Activated T-helper 1 cell treated with anti-CD3 and anti-CD28 coated beads, Interleukin-12 subunit alpha, Interleukin-12 subunit beta, Interleukin-2, Interleukin-4 antibody, amounts not matched to agents 30 ng/mL and 10 ng/mL and 1 ng/mL, durations not matched to agents 14 hours and 24 hours and 36 hours (primary cell): ENCODE measurements at regions not wholly inside any gene's neighbourhood (a gene's known extent, or its start where the extent isn't known, plus 50 kb on each side); places are given as distances from the start of the nearest gene placed in this dataset.
"Not testable (repeated sequence)": the region's sequence is repeated elsewhere in the genome, so short reads cannot be mapped to it uniquely, and the experiment has no call there.

Source experiments
- DNase-seq: peaks from one replicate; pipeline ENCODE4 v3.0.0; 2021; ENCODE audit warnings: low spot score
- H3K27ac Mint-ChIP-seq: one replicate; pipeline ENCODE4 v1.8.0; 2021; ENCODE audit warnings: mild to moderate bottlenecking, mixed read lengths
- H3K27me3 Mint-ChIP-seq: one replicate; pipeline ENCODE4 v1.8.0; 2022; ENCODE audit warnings: mild to moderate bottlenecking, moderate library complexity, mixed read lengths; ENCODE audit not compliant: insufficient read depth
- H3K36me3 Mint-ChIP-seq: one replicate; pipeline ENCODE4 v1.8.0; 2021; ENCODE audit warnings: low read depth, mixed read lengths
- H3K4me1 Mint-ChIP-seq: one replicate; pipeline ENCODE4 v1.8.0; 2021; ENCODE audit warnings: low read depth, mixed read lengths
- H3K4me3 Mint-ChIP-seq: one replicate; pipeline ENCODE4 v1.8.0; 2021; ENCODE audit warnings: mild to moderate bottlenecking, moderate library complexity, mixed read lengths
- H3K9me3 Mint-ChIP-seq: one replicate; pipeline ENCODE4 v1.8.0; 2021; ENCODE audit warnings: mixed read lengths
- intact Hi-C: fragments of 100-400 bp; cut with micrococcal nuclease; formaldehyde crosslinking; loops from one replicate; pipeline ENCODE4 v1.15.1; 2024

- DNase-seq, H3K4me3 Mint-ChIP-seq, H3K4me1 Mint-ChIP-seq, intact Hi-C loops, H3K27me3 Mint-ChIP-seq, H3K36me3 Mint-ChIP-seq, H3K27ac Mint-ChIP-seq: not testable (repeated sequence)
- peaks cover 11% of the 10 kb centered on the region for H3K9me3 Mint-ChIP-seq
These were observed 584.1 kb upstream of the PTPRD start for GRCh38 chr9:11196840-11197365.

- Mint-ChIP-seq H3K4me3 (no peak overlapping the region), H3K36me3 (no peaks in the 10 kb centered on the region), H3K9me3 (peaks cover 12% of the 10 kb centered on the region), H3K4me1 (no peaks in the 10 kb centered on the region), H3K27me3 (no peaks in the 10 kb centered on the region), H3K27ac (no peak overlapping the region)
- DNase-seq, result no peak
- intact Hi-C loops, result no loop called here
These were observed 586.5 kb upstream of the PTPRD start for GRCh38 chr9:11199335-11199734.

GRCh38 chr9:11204521-11204920 is 591.7 kb upstream of the PTPRD start:
- Mint-ChIP-seq H3K4me1 (no peaks in the 10 kb centered on the region), H3K9me3 (peaks cover 12% of the 10 kb centered on the region)
- DNase-seq, result no peak

GRCh38 chr9:11206925-11207324 is 594.1 kb upstream of the PTPRD start:
- H3K27me3 Mint-ChIP-seq, result no peaks in the 10 kb centered on the region
- H3K27ac Mint-ChIP-seq, result no peak overlapping the region
- peaks cover 12% of the 10 kb centered on the region for H3K9me3 Mint-ChIP-seq
- no peak overlapping the region for H3K4me3 Mint-ChIP-seq
- no peak for DNase-seq
- intact Hi-C loops, result no loop called here
- H3K36me3 Mint-ChIP-seq, result no peaks in the 10 kb centered on the region
- H3K4me1 Mint-ChIP-seq, result no peaks in the 10 kb centered on the region

More at GRCh38 chr9:11204521-11204920, 591.7 kb upstream of the PTPRD start:
- intact Hi-C loops, result no loop called here
- no peak overlapping the region for H3K4me3 Mint-ChIP-seq
- no peaks in the 10 kb centered on the region for H3K36me3 Mint-ChIP-seq
- H3K27ac Mint-ChIP-seq, result no peak overlapping the region
- H3K27me3 Mint-ChIP-seq, result no peaks in the 10 kb centered on the region

GRCh38 chr9:11233696-11234095 is 620.9 kb upstream of the PTPRD start:
- Mint-ChIP-seq H3K36me3 (no peaks in the 10 kb centered on the region), H3K4me3 (no peak overlapping the region), H3K4me1 (no peaks in the 10 kb centered on the region), H3K27ac (no peak overlapping the region), H3K27me3 (no peaks in the 10 kb centered on the region), H3K9me3 (peaks cover 32% of the 10 kb centered on the region)
- intact Hi-C loops, result no loop called here
- no peak for DNase-seq

- peaks cover 27% of the 10 kb centered on the region for H3K9me3 Mint-ChIP-seq
- H3K4me1 Mint-ChIP-seq, result no peaks in the 10 kb centered on the region
- no peak for DNase-seq
- H3K27ac Mint-ChIP-seq, result no peak overlapping the region
- no peak overlapping the region for H3K4me3 Mint-ChIP-seq
- no peaks in the 10 kb centered on the region for H3K36me3 Mint-ChIP-seq
- H3K27me3 Mint-ChIP-seq, result no peaks in the 10 kb centered on the region
- intact Hi-C loops, result no loop called here
These were observed 622.3 kb upstream of the PTPRD start for GRCh38 chr9:11235061-11235460.

GRCh38 chr9:11241779-11242178 is 629.0 kb upstream of the PTPRD start:
- H3K27ac Mint-ChIP-seq, result no peak overlapping the region
- intact Hi-C loops, result no loop called here
- no peaks in the 10 kb centered on the region for H3K4me1 Mint-ChIP-seq
- no peak overlapping the region for H3K4me3 Mint-ChIP-seq
- no peak for DNase-seq
- H3K36me3 Mint-ChIP-seq, result no peaks in the 10 kb centered on the region
- no peaks in the 10 kb centered on the region for H3K27me3 Mint-ChIP-seq
- H3K9me3 Mint-ChIP-seq, result peaks cover 16% of the 10 kb centered on the region

- intact Hi-C loops, result no loop called here
- peaks cover 24% of the 10 kb centered on the region for H3K9me3 Mint-ChIP-seq
These were observed 645.2 kb upstream of the PTPRD start for GRCh38 chr9:11257992-11258391.

GRCh38 chr9:11269036-11269435 is 656.2 kb upstream of the PTPRD start:
- Mint-ChIP-seq H3K4me1 (no peaks in the 10 kb centered on the region), H3K27me3 (no peaks in the 10 kb centered on the region), H3K9me3 (peaks cover 19% of the 10 kb centered on the region), H3K4me3 (no peak overlapping the region), H3K36me3 (no peaks in the 10 kb centered on the region), H3K27ac (no peak overlapping the region)
- no peak for DNase-seq
- intact Hi-C loops, result no loop called here

More at GRCh38 chr9:11257992-11258391, 645.2 kb upstream of the PTPRD start:
- no peak for DNase-seq
- no peaks in the 10 kb centered on the region for H3K27me3 Mint-ChIP-seq
- H3K4me3 Mint-ChIP-seq, result no peak overlapping the region
- no peaks in the 10 kb centered on the region for H3K4me1 Mint-ChIP-seq
- H3K27ac Mint-ChIP-seq, result no peak overlapping the region
- no peaks in the 10 kb centered on the region for H3K36me3 Mint-ChIP-seq

- intact Hi-C loops, result no loop called here
These were observed 662.4 kb upstream of the PTPRD start for GRCh38 chr9:11275158-11275695.

GRCh38 chr9:11312966-11313365 is 700.2 kb upstream of the PTPRD start:
- DNase-seq, result no peak
- no peaks in the 10 kb centered on the region for H3K27me3 Mint-ChIP-seq
- H3K36me3 Mint-ChIP-seq, result no peaks in the 10 kb centered on the region
- no peaks in the 10 kb centered on the region for H3K4me1 Mint-ChIP-seq
- H3K4me3 Mint-ChIP-seq, result no peak overlapping the region
- H3K9me3 Mint-ChIP-seq, result peaks cover 16% of the 10 kb centered on the region
- intact Hi-C loops, result no loop called here
- no peak overlapping the region for H3K27ac Mint-ChIP-seq

More at GRCh38 chr9:11275158-11275695, 662.4 kb upstream of the PTPRD start:
- Mint-ChIP-seq H3K9me3 (peaks cover 30% of the 10 kb centered on the region), H3K36me3 (no peaks in the 10 kb centered on the region), H3K4me1 (no peaks in the 10 kb centered on the region), H3K27ac (no peak overlapping the region), H3K27me3 (no peaks in the 10 kb centered on the region), H3K4me3 (no peak overlapping the region)
- no peak for DNase-seq

GRCh38 chr9:11318946-11319345 is 706.1 kb upstream of the PTPRD start:
- intact Hi-C loops, result no loop called here
- H3K9me3 Mint-ChIP-seq, result no peaks in the 10 kb centered on the region
- no peak overlapping the region for H3K4me3 Mint-ChIP-seq
- DNase-seq, result no peak
- no peaks in the 10 kb centered on the region for H3K4me1 Mint-ChIP-seq
- H3K27me3 Mint-ChIP-seq, result no peaks in the 10 kb centered on the region
- no peaks in the 10 kb centered on the region for H3K36me3 Mint-ChIP-seq
- H3K27ac Mint-ChIP-seq, result no peak overlapping the region

GRCh38 chr9:11319538-11319937 is 706.7 kb upstream of the PTPRD start:
- no peaks in the 10 kb centered on the region for H3K4me1 Mint-ChIP-seq
- no peaks in the 10 kb centered on the region for H3K27me3 Mint-ChIP-seq
- intact Hi-C loops, result no loop called here
- no peaks in the 10 kb centered on the region for H3K9me3 Mint-ChIP-seq
- H3K36me3 Mint-ChIP-seq, result no peaks in the 10 kb centered on the region
- no peak overlapping the region for H3K4me3 Mint-ChIP-seq
- DNase-seq, result no peak
- H3K27ac Mint-ChIP-seq, result no peak overlapping the region

GRCh38 chr9:11320989-11321388 is 708.2 kb upstream of the PTPRD start:
- Mint-ChIP-seq H3K4me3 (no peak overlapping the region), H3K9me3 (no peaks in the 10 kb centered on the region), H3K4me1 (no peaks in the 10 kb centered on the region), H3K36me3 (no peaks in the 10 kb centered on the region), H3K27ac (no peak overlapping the region), H3K27me3 (no peaks in the 10 kb centered on the region)
- DNase-seq, result no peak
- intact Hi-C loops, result no loop called here
